ENCODE measurements at regions not wholly inside any gene's neighbourhood (a gene's known extent, or its start where the extent isn't known, plus 50 kb on each side); places are given as distances from the start of the nearest gene placed in this dataset.

- no peaks in the 10 kb centered on the region for H3K27me3 ChIP-seq (ENCODE audit: low read depth)
- H3K4me1 ChIP-seq, result no peaks in the 10 kb centered on the region
- H3K9me3 ChIP-seq (replicated peaks), result peaks cover 4% of the 10 kb centered on the region
- H3K36me3 ChIP-seq, result no peaks in the 10 kb centered on the region
- no peak for TF ChIP-seq CTCF (IDR thresholded peaks at IDR 0.05; ENCODE audit: borderline replicate concordance)
- H3K4me3 ChIP-seq, result no peak overlapping the region
- H3K27ac ChIP-seq (replicated peaks), result no peak overlapping the region
- intact Hi-C loops (cut with micrococcal nuclease), result no loop called here
- DNase-seq, result no peak
Observed at GRCh38 chr2:150153646-150154307, 333.7 kb downstream of the RND3 start.

- H3K4me1 ChIP-seq, result no peaks in the 10 kb centered on the region
- no peaks in the 10 kb centered on the region for H3K36me3 ChIP-seq
- no peak for DNase-seq
- no peak overlapping the region for H3K4me3 ChIP-seq
- intact Hi-C loops (cut with micrococcal nuclease), result no loop called here
- no peak overlapping the region for H3K27ac ChIP-seq (replicated peaks)
- TF ChIP-seq CTCF (IDR thresholded peaks at IDR 0.05; ENCODE audit: borderline replicate concordance), result no peak
- H3K9me3 ChIP-seq (replicated peaks), result peaks cover 12% of the 10 kb centered on the region
- no peaks in the 10 kb centered on the region for H3K27me3 ChIP-seq (ENCODE audit: low read depth)
Observed at GRCh38 chr2:150152230-150152629, 335.2 kb downstream of the RND3 start.

GRCh38 chr2:150150144-150150543 lies 337.3 kb downstream of the RND3 start:
- intact Hi-C loops (cut with micrococcal nuclease), result no loop called here
- DNase-seq, result no peak
- Histone ChIP-seq H3K4me3 (no peak overlapping the region), H3K36me3 (no peaks in the 10 kb centered on the region), H3K4me1 (no peaks in the 10 kb centered on the region), H3K27ac (replicated peaks) (no peak overlapping the region), H3K27me3 (ENCODE audit: low read depth) (no peaks in the 10 kb centered on the region), H3K9me3 (replicated peaks) (peaks cover 32% of the 10 kb centered on the region)
- no peak for TF ChIP-seq CTCF (IDR thresholded peaks at IDR 0.05; ENCODE audit: borderline replicate concordance)

GRCh38 chr2:150147889-150148683 lies 339.4 kb downstream of the RND3 start:
- Histone ChIP-seq H3K27ac (replicated peaks) (no peak overlapping the region), H3K36me3 (no peaks in the 10 kb centered on the region), H3K27me3 (ENCODE audit: low read depth) (no peaks in the 10 kb centered on the region), H3K9me3 (replicated peaks) (peaks cover 32% of the 10 kb centered on the region), H3K4me1 (no peaks in the 10 kb centered on the region), H3K4me3 (no peak overlapping the region)
- no peak for DNase-seq
- TF ChIP-seq CTCF (IDR thresholded peaks at IDR 0.05; ENCODE audit: borderline replicate concordance), result no peak
- intact Hi-C loops (cut with micrococcal nuclease), result no loop called here

- Histone ChIP-seq H3K36me3 (no peaks in the 10 kb centered on the region), H3K4me3 (no peak overlapping the region), H3K9me3 (replicated peaks) (peaks cover 29% of the 10 kb centered on the region), H3K27me3 (ENCODE audit: low read depth) (no peaks in the 10 kb centered on the region), H3K27ac (replicated peaks) (no peak overlapping the region), H3K4me1 (peaks cover under 1% of the 10 kb centered on the region)
- no peak for DNase-seq
- intact Hi-C loops (cut with micrococcal nuclease), result no loop called here
- no peak for TF ChIP-seq CTCF (IDR thresholded peaks at IDR 0.05; ENCODE audit: borderline replicate concordance)
Observed at GRCh38 chr2:150146879-150147278, 340.6 kb downstream of the RND3 start.
